Middle frontal gyrus (tissue), 1 donor: ENCODE measurements at regions not wholly inside any gene's neighbourhood (a gene's known extent, or its start where the extent isn't known, plus 50 kb on each side); places are given as distances from the start of the nearest gene placed in this dataset.
"Not testable (repeated sequence)": the region's sequence is repeated elsewhere in the genome, so short reads cannot be mapped to it uniquely, and the experiment has no call there.

Experiments used
- DNase-seq: peaks from one replicate; pipeline ENCODE4 v3.0.0-alpha.2; 2015; ENCODE audit warnings: low spot score; ENCODE audit errors: extremely low spot score

GRCh38 chr3:86794361-86795065 lies 196.4 kb downstream of the VGLL3 start:
- DNase-seq: no peak

DNA sequence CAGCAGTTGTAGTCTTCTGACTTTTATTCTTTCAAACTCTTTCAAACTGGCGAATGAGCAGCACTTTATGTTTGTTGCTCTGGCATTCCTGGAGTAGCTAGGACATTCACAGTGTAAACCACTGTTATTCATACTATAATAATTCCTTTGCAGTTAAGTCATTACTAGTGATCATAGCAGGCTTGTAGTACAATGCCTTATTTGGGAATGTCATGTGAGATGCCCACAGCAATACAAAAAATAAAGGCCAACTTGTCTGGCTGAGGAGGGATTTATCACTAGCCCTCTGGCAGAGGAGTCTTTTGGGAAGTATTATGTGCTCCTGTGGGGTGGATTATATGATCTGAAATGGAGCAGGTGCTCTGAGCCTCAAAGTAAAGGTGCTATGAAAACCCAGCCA lies 197.2 kb downstream of the VGLL3 start:
- no peak for DNase-seq

DNA sequence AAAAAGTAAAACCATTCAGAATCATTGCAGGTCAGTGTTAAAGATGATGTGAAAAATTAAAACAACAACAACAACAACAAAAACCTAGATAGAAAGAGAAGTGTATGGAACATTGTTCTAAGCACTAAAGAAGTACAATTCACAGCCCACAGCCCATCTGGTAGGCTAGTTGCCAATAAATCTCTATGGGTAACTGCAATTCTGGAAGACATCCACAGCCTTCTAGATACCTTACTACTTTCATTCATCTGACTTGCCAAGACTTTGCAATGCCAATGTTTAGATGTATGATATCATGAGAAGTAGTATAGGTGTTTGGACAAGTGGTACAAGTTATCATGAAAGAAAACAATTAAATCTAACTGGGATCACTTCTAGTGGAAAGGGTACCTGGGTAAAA lies 198.6 kb downstream of the VGLL3 start:
- DNase-seq: no peak

DNA sequence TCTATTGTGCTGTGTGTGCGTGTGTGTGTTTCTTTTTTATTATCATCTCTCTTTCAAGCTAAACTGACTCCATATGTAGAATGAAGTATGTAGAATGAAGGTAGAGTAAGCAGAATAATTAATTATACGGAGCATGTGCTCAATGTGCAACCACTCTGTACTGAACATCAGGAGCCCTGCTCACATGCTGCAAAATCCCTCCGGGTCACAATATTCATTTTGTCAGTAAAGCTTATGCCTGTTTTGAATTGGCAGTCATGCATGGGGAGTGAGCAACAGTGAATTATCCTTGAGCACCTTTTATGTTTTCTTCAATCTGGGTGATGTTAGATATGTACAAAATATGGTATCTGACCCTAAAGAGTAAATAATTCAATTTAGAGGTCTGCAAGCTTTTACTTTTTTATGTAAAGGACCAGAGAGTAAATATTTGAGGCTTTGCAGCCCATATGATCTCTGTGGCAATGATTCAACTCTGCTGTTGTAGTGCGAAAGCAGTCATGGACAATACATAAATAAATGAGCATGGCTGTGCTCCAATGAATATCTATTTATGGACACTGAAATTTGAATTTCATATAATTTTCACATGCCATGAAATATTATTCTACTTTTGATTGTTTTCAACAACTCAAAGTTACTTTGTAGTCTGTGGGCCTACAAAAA lies 199.9 kb downstream of the VGLL3 start:
- no peak for DNase-seq

GRCh38 chr3:86788371-86788770 lies 202.6 kb downstream of the VGLL3 start:
- no peak for DNase-seq

- no peak for DNase-seq
Measured at GRCh38 chr3:86787091-86787490, 203.9 kb downstream of the VGLL3 start.

DNA sequence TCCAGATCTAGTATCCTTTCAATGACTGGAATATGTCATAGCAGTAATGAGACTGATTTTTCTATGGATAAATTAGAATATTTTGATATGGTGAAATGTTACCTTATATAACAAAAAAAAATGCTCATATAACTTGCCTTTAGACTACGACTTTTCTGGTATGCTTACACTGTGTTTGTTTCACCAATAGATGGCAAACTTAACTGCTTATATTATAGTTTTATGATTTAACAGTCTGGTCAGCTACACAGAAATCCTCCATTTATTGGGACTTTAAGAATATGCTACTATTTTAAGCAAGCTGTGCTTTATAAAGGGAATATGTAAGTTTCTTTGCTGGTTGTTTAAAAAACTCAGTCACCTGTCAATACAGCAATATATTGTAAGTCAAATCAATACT lies 205.6 kb downstream of the VGLL3 start:
- no peak for DNase-seq

DNA sequence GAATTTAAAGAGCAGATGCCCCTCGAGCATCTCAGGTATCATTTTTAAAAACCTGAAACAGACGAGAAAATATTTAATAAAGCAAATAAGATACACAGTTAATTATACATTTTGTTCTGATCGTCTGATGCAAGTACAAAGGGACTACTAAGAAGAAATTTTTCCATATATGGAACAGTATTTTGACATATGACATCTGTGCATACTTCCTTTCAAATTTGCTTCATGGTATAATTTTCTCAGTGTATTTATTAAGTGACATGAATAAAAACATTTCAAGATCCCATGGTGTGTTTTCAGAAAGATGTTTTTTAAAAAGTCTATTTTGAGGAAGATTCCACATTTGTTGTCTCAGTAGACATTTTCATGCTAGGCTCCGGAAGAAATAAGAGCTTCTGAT lies 208.1 kb downstream of the VGLL3 start:
- no peak for DNase-seq

- DNase-seq: no peak
Measured at GRCh38 chr3:86782286-86782685, 208.7 kb downstream of the VGLL3 start.

- DNase-seq: peak; percentile 47
Measured at GRCh38 chr3:86774082-86774691, 216.8 kb downstream of the VGLL3 start.

DNA sequence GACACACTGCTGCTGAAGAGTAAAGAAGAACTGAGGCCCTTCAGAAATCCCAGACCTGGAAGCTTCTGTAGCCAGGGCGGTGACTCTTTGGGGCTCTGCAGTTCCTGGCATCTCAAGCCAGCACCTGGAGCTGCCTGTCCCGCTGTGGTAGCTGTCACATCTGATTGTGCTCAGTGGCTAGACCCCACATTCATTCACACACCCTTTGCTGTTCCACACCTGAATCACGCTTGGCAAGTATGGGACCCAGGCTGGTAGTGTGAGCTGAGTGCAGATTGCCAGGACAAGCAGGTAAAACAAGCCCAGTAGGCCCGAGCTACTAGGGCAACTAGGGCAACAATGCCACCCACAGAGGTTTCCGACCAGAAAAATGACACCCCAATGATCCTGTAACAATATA lies 218.2 kb downstream of the VGLL3 start:
- DNase-seq: no peak

DNA sequence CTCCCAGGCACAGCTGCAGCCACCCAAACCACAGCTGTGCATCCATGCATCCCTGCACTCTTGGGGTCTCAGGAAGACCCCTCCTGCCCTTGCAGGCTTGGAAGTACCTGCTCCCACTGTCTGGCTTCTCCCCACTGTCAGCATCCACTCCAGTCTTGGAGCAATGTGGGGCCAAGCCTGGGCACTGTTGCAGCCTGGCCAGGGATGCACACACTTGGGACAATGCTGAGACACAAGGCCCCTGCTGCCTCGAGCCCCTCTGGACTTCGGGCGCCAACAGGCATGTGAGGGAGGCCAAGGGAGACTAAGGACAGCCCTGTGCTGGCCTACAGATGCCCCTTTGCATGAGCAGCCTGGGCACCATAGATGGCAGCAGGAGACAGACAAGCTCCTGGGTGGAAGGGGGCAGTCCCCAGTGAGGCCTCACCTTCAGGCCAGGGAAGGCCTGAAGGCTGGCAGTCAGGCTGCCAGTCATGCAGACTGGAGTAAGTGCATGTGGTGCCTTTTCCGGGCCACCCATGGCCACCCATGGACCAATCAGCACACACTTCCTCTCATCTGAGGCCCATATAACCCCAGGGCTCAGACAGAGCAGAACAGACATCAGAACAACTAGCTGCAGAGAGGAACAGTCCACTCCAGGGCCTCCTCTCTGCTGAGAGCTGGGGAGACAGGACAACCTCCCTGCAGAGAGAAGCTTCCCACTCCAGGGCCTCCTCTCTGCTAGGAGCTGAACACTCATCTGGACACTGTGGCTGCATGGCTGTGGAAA lies 219.0 kb downstream of the VGLL3 start:
- DNase-seq: no peak

- DNase-seq: no peak
Measured at GRCh38 chr3:86766331-86766730, 224.6 kb downstream of the VGLL3 start.

- DNase-seq: not testable (repeated sequence)
Measured at GRCh38 chr3:86757322-86758179, 233.4 kb downstream of the VGLL3 start.

DNA sequence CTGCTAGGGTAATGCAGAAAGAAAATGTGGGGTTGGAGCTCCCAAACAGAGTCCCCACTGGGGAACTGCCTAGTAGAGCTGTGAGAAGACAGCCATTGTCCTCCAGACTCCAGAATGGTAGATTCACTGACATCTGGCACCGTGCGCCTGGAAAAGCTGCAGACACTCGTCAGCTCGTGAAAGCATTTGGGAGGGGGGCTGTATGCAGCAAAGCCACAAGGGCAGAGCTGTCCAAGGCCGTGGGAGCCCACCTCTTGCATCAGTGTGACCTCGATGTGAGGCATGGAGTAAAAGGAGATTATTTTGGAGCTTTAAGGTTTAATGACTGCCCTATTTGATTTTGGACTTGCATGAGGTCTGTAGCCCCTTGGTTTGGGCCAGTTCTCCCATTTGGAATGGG lies 242.9 kb downstream of the VGLL3 start:
- DNase-seq: no peak

DNA sequence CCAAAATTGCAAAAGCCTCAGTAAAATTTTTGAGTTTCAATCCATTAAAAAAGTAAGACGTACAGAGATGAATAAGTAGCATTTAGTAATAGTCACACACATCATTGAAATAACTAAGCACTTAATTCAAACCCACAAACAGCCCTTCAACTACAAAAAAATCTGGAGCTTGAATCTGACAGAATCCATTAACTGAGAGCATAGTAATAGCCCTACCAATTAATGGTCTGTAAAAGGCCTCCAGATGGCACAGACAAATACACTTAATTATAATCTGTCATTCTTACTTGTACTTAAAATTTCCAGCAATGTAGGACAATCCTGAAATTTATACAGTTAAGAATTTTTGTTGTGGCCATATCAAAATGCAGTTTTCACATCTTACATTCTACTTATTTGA lies 246.9 kb downstream of the VGLL3 start:
- DNase-seq: no peak

- no peak for DNase-seq
Measured at GRCh38 chr3:86743233-86743632, 247.7 kb downstream of the VGLL3 start.

DNA sequence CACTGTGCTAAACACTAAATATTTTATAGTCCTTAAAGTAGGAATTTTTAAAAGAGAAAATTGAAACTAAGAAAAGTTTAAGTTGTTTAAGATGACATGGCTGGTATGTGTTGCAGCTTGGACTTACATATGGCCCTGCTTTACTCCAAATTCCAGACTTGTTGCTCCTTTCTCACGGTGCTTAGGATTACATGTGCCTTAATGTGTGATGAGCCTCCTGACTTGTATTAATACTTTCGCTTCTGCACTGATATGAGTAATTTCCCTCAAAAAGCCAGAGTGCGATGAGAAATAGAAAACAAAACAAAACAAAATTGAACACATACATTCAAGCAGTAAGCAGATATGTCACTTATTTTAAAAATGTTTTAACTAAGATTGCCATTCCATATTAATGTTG lies 250.2 kb downstream of the VGLL3 start:
- no peak for DNase-seq

GRCh38 chr3:86739244-86739643 lies 251.7 kb downstream of the VGLL3 start:
- no peak for DNase-seq

DNA sequence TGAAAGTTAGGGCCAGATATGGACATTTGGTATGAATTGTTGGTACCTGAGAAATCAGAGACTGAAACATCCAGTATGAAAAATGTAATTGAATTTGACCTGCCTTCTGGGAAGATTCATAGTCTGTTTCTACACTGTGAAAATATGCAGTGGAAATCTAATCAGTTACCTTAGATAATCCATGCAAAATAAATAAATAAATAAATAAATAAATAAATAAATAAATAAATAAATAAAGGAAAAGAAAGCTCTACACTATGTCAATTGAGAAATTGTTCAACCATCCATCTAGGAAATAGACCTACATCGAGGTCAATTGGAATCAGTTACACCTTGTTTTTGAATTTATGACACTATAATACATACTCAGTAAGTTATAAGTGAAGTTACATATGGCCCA lies 252.3 kb downstream of the VGLL3 start:
- no peak for DNase-seq

DNA sequence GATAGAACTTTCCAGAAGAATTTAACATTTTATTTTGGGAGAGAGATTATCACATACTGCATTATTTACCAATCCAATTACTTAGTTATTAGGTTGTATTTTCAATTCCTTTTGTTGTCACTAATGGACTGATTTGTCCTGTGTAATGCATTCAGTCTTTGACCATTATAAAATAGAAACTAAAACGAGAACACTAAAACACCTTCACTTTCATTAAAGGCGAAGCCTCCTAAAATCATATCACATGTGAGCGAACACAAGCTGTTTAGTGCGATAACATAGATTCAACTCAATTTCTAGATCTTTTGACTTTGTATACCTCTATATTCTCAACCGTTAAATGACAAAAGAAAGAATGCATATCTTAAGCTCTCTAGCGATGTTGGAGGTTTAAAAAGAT lies 253.4 kb downstream of the VGLL3 start:
- no peak for DNase-seq
